Skeletal muscle tissue (tissue), 3 donors: ENCODE measurements at regions not wholly inside any gene's neighbourhood (a gene's known extent, or its start where the extent isn't known, plus 50 kb on each side); places are given as distances from the start of the nearest gene placed in this dataset.

ENCODE experiments used
- H3K27ac ChIP-seq: one replicate; pipeline ENCODE4 v1.7.0; 2013; ENCODE audit warnings: mild to moderate bottlenecking, low read depth, low read length, inconsistent platforms
- H3K27me3 ChIP-seq, 3 donors: one replicate each; pipeline ENCODE4 v1.7.0; 2013; ENCODE audit warnings: low read length in 3 of 3; ENCODE audit not compliant: control insufficient read depth in 3 of 3, insufficient read depth in 3 of 3
- H3K36me3 ChIP-seq, 3 donors: one replicate each; pipeline ENCODE4 v1.7.0; 2013; ENCODE audit warnings: low read length in 3 of 3; ENCODE audit not compliant: control insufficient read depth in 3 of 3, insufficient read depth in 3 of 3
- H3K4me1 ChIP-seq, 3 donors: one replicate each; pipeline ENCODE4 v1.7.0; 2013; ENCODE audit warnings: low read length in 3 of 3, mild to moderate bottlenecking in 3 of 3; ENCODE audit not compliant: control insufficient read depth in 3 of 3, insufficient read depth in 3 of 3
- H3K4me3 ChIP-seq, 3 donors: one replicate each; pipeline ENCODE4 v1.7.0; 2013; ENCODE audit warnings: low read length in 3 of 3
- H3K9ac ChIP-seq, 3 donors: one replicate each; pipeline ENCODE4 v1.7.0; 2013; ENCODE audit warnings: low read length in 3 of 3, mild to moderate bottlenecking in 3 of 3, moderate library complexity in 2 of 3, low read depth in 1 of 3
- H3K9me3 ChIP-seq, 3 donors: one replicate each; pipeline ENCODE4 v1.7.0; 2013; ENCODE audit warnings: low read length in 3 of 3; ENCODE audit not compliant: control insufficient read depth in 3 of 3
- donor health status: Osteomylitis.

DNA sequence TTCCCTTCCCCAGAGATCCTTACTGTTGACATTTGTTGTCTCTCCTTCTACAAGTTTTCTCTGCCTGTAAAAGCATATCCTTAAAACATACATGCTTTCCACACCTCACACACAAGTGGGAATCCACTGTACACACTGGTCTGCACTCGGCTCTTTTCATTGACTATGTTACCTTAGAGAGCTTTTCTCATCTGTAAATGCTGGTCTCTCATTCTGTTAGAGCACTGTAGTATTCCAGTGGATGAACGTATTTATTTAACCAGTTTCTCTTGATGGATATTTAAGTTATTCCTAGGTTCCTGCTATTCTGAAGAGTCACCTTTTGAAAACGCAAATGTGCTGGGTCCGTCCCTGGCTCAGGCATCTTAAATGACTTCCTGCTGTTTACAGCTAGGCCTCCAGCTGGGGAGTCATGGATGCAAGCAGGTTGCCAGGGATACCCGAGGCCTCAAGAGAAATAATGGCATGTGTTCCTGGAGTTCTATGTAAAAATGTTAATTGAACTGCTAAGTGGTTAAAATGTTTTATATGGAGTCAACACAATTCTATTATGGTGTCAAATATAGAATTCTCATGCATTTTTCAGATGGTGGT lies 61.1 kb upstream of the TGM3 start:
- no peaks in the 10 kb centered on the region for H3K36me3 ChIP-seq
- H3K9me3 ChIP-seq: no peaks in the 10 kb centered on the region
- H3K4me3 ChIP-seq: no peak overlapping the region
- H3K27ac ChIP-seq: no peak overlapping the region
- no peaks in the 10 kb centered on the region for H3K27me3 ChIP-seq
- H3K9ac ChIP-seq: no peak overlapping the region
- H3K4me1 ChIP-seq: peaks cover 8 to 14% (median 11%) of the 10 kb centered on the region in 3 donors

- Histone ChIP-seq H3K36me3 (no peaks in the 10 kb centered on the region), H3K4me3 (no peak overlapping the region), H3K27me3 (no peaks in the 10 kb centered on the region), H3K9me3 (no peaks in the 10 kb centered on the region), H3K27ac (peak overlapping the region; percentile 50), H3K4me1 (peaks cover 8 to 14% (median 11%) of the 10 kb centered on the region in 3 donors), H3K9ac (no peak overlapping the region)
Measured at GRCh38 chr20:2236256-2236655, 59.5 kb upstream of the TGM3 start.

GRCh38 chr20:2237059-2237458 lies 58.7 kb upstream of the TGM3 start:
- H3K27me3 ChIP-seq: no peaks in the 10 kb centered on the region
- H3K9ac ChIP-seq: peak overlapping the region in 1 of 3 donors; percentile 34
- peak overlapping the region in 1 of 3 donors; percentile 27 for H3K4me3 ChIP-seq
- H3K36me3 ChIP-seq: no peaks in the 10 kb centered on the region
- no peaks in the 10 kb centered on the region for H3K9me3 ChIP-seq
- H3K27ac ChIP-seq: peak overlapping the region; percentile 50
- peaks cover 8 to 14% (median 11%) of the 10 kb centered on the region in 3 donors for H3K4me1 ChIP-seq

- Histone ChIP-seq H3K27ac (no peak overlapping the region), H3K4me1 (peaks cover 8 to 14% (median 11%) of the 10 kb centered on the region in 3 donors), H3K9ac (no peak overlapping the region), H3K4me3 (no peak overlapping the region), H3K27me3 (peaks cover 0 to 4% (median 3%) of the 10 kb centered on the region in 3 donors), H3K9me3 (no peaks in the 10 kb centered on the region), H3K36me3 (no peaks in the 10 kb centered on the region)
Measured at GRCh38 chr20:2238601-2239000, 57.2 kb upstream of the TGM3 start.

- Histone ChIP-seq H3K27ac (no peak overlapping the region), H3K9me3 (no peaks in the 10 kb centered on the region), H3K4me1 (peaks cover 10 to 17% (median 11%) of the 10 kb centered on the region in 3 donors), H3K27me3 (peaks cover 0 to 10% (median 9%) of the 10 kb centered on the region in 3 donors), H3K4me3 (no peak overlapping the region), H3K9ac (no peak overlapping the region), H3K36me3 (no peaks in the 10 kb centered on the region)
Measured at GRCh38 chr20:2240835-2241234, 55.0 kb upstream of the TGM3 start.

- Histone ChIP-seq H3K27me3 (peaks cover 4 to 10% (median 9%) of the 10 kb centered on the region in 3 donors), H3K9ac (no peak overlapping the region)
Measured at GRCh38 chr20:2242678-2243077, 53.1 kb upstream of the TGM3 start.

GRCh38 chr20:2244523-2244922 lies 51.3 kb upstream of the TGM3 start:
- H3K4me1 ChIP-seq: peaks cover 0 to 6% (median 4%) of the 10 kb centered on the region in 3 donors
- H3K27me3 ChIP-seq: peaks cover 4 to 10% (median 9%) of the 10 kb centered on the region in 3 donors
- H3K4me3 ChIP-seq: no peak overlapping the region
- no peaks in the 10 kb centered on the region for H3K36me3 ChIP-seq
- H3K9me3 ChIP-seq: no peaks in the 10 kb centered on the region
- H3K9ac ChIP-seq: no peak overlapping the region
- H3K27ac ChIP-seq: no peak overlapping the region

More at GRCh38 chr20:2242678-2243077, 53.1 kb upstream of the TGM3 start:
- Histone ChIP-seq H3K4me1 (peaks cover 0 to 6% (median 4%) of the 10 kb centered on the region in 3 donors), H3K36me3 (no peaks in the 10 kb centered on the region), H3K4me3 (no peak overlapping the region), H3K27ac (no peak overlapping the region), H3K9me3 (no peaks in the 10 kb centered on the region)

GRCh38 chr20:2244993-2245392 lies 50.8 kb upstream of the TGM3 start:
- Histone ChIP-seq H3K36me3 (no peaks in the 10 kb centered on the region), H3K27ac (no peak overlapping the region), H3K27me3 (peaks cover 5 to 10% (median 9%) of the 10 kb centered on the region in 3 donors), H3K4me1 (peaks cover 0 to 6% (median 4%) of the 10 kb centered on the region in 3 donors), H3K4me3 (no peak overlapping the region), H3K9me3 (no peaks in the 10 kb centered on the region), H3K9ac (no peak overlapping the region)

DNA sequence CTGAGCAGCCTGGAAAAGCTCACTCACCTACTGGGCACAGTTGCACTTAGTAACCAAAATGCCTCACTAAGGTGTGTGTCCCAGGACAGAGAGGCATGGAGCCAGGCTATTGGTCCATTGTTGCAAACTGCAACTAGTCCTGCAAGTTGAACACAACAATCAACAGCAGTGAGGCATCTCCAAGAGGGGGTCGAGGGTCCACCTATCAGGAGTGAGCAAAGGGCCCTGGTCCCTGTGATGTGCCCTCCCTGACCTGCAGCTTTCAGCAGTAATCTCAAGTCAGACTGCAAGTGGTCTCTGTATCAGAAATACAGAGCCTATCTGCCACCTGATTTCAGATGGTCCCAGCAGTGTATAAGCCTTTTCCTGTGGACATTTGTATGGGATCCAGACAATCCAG lies 50.2 kb upstream of the TGM3 start:
- H3K27me3 ChIP-seq: peaks cover 9 to 10% (median 9%) of the 10 kb centered on the region in 3 donors
- H3K9ac ChIP-seq: no peak overlapping the region
- H3K4me1 ChIP-seq: peaks cover 0 to 6% (median 4%) of the 10 kb centered on the region in 3 donors
- no peaks in the 10 kb centered on the region for H3K9me3 ChIP-seq
- H3K27ac ChIP-seq: no peak overlapping the region
- H3K4me3 ChIP-seq: no peak overlapping the region
- H3K36me3 ChIP-seq: no peaks in the 10 kb centered on the region
